Neuronal stem cell (in vitro differentiated cells): ENCODE measurements at regions not wholly inside any gene's neighbourhood (a gene's known extent, or its start where the extent isn't known, plus 50 kb on each side); places are given as distances from the start of the nearest gene placed in this dataset.

Experiments
- DNase-seq: peaks from one replicate; pipeline ENCODE4 v3.0.0-alpha.2; 2013; ENCODE audit warnings: low spot score
- H2AFZ ChIP-seq: one replicate; pipeline ENCODE4 v1.6.1; 2013; ENCODE audit warnings: mild to moderate bottlenecking, low read length, inconsistent platforms
- H2AK5ac ChIP-seq: 2 replicates; pipeline ENCODE4 v1.6.1; 2013; ENCODE audit warnings: low read depth, mild to moderate bottlenecking, inconsistent platforms, low read length, moderate library complexity, mixed read lengths
- H2BK120ac ChIP-seq: 2 replicates; pipeline ENCODE4 v1.6.1; 2013; ENCODE audit warnings: low read depth, mild to moderate bottlenecking, inconsistent platforms, low read length, moderate library complexity, mixed read lengths
- H2BK12ac ChIP-seq: one replicate; pipeline ENCODE4 v1.6.1; 2013; ENCODE audit warnings: low read length, inconsistent platforms
- H2BK15ac ChIP-seq: 2 replicates; pipeline ENCODE4 v1.6.1; 2013; ENCODE audit warnings: mild to moderate bottlenecking, low read length, inconsistent platforms, mixed read lengths
- H2BK5ac ChIP-seq: one replicate; pipeline ENCODE4 v1.6.1; 2013; ENCODE audit warnings: inconsistent platforms, mild to moderate bottlenecking, low read length, moderate library complexity
- H3K14ac ChIP-seq: one replicate; pipeline ENCODE4 v1.6.1; 2013; ENCODE audit warnings: low read length, inconsistent platforms
- H3K18ac ChIP-seq: 2 replicates; pipeline ENCODE4 v1.6.1; 2013; ENCODE audit warnings: low read length, inconsistent platforms
- H3K23ac ChIP-seq: 2 replicates; pipeline ENCODE4 v1.6.1; 2013; ENCODE audit warnings: low read depth, mild to moderate bottlenecking, mixed read lengths, low read length, inconsistent platforms; ENCODE audit not compliant: poor library complexity
- H3K27ac ChIP-seq: replicated peaks from 3 replicates; pipeline ENCODE4 v1.5.1; 2013; ENCODE audit warnings: low read length, inconsistent platforms
- H3K27me3 ChIP-seq, 3 experiments: 2 replicates each; pipeline ENCODE4 v1.6.1; 2013; ENCODE audit warnings: low read length in 3 of 3, mild to moderate bottlenecking in 2 of 3, inconsistent platforms in 1 of 3, low read depth in 1 of 3, mixed read lengths in 1 of 3, moderate library complexity in 1 of 3; ENCODE audit not compliant: control insufficient read depth in 3 of 3, insufficient read depth in 3 of 3
- H3K36me3 ChIP-seq, 2 donors: replicated peaks in 1 of 2; 2 replicates each; pipeline ENCODE4 v1.6.1; 2013; ENCODE audit warnings: low read length in 2 of 2; ENCODE audit not compliant: control insufficient read depth in 2 of 2, insufficient read depth in 2 of 2
- H3K4ac ChIP-seq: 2 replicates; pipeline ENCODE4 v1.6.1; 2013; ENCODE audit warnings: inconsistent platforms, mild to moderate bottlenecking, low read length, moderate library complexity
- H3K4me1 ChIP-seq, 2 donors: 1 replicate in 1 of 2; 2 replicates in 1 of 2; pipeline ENCODE4 v1.6.1; 2013; ENCODE audit warnings: low read length in 2 of 2, low read depth in 1 of 2; ENCODE audit not compliant: control insufficient read depth in 2 of 2, insufficient read depth in 1 of 2
- H3K4me2 ChIP-seq: one replicate; pipeline ENCODE4 v1.6.1; 2013; ENCODE audit warnings: mild to moderate bottlenecking, low read length, inconsistent platforms; ENCODE audit not compliant: insufficient read depth, poor library complexity, severe bottlenecking
- H3K4me3 ChIP-seq, 2 donors: 2 replicates each; pipeline ENCODE4 v1.5.1; 2013; ENCODE audit warnings: low read length in 2 of 2, mild to moderate bottlenecking in 2 of 2, inconsistent platforms in 1 of 2, moderate library complexity in 1 of 2
- H3K79me1 ChIP-seq: one replicate; pipeline ENCODE4 v1.6.1; 2013; ENCODE audit warnings: low read depth, mild to moderate bottlenecking, inconsistent platforms, low read length, moderate library complexity
- H3K9ac ChIP-seq: one replicate; pipeline ENCODE4 v1.6.1; 2013; ENCODE audit warnings: mild to moderate bottlenecking, low read depth, low read length, inconsistent platforms; ENCODE audit not compliant: poor library complexity
- H3K9me3 ChIP-seq, 2 donors: replicated peaks in 1 of 2; 2 replicates each; pipeline versions ENCODE3 to v1.6.1; 2013; ENCODE audit warnings: low read length in 2 of 2, mild to moderate bottlenecking in 2 of 2, inconsistent platforms in 1 of 2, low read depth in 1 of 2, mixed read lengths in 1 of 2, moderate library complexity in 1 of 2; ENCODE audit not compliant: control insufficient read depth in 2 of 2, insufficient read depth in 1 of 2
- H4K8ac ChIP-seq: one replicate; pipeline ENCODE4 v1.6.1; 2013; ENCODE audit warnings: low read depth, mild to moderate bottlenecking, inconsistent platforms, low read length, moderate library complexity
- H4K91ac ChIP-seq: one replicate; pipeline ENCODE4 v1.6.1; 2013; ENCODE audit warnings: low read length, low read depth, mild to moderate bottlenecking, inconsistent platforms; ENCODE audit not compliant: poor library complexity
- WGBS, 2 donors: extraction: QIAGEN DNeasy Blood & Tissue Kit; methylation state at CpG; one replicate each; pipeline ENCODE4 v1.1.7; 2013; ENCODE audit warnings: missing lambda C conversion rate in 2 of 2, mixed read lengths in 1 of 2; ENCODE audit not compliant: insufficient read length in 2 of 2, insufficient replicate concordance in 1 of 2; ENCODE audit errors: extremely low coverage in 2 of 2; 5-methylcytosine and 5-hydroxymethylcytosine counted together

DNA sequence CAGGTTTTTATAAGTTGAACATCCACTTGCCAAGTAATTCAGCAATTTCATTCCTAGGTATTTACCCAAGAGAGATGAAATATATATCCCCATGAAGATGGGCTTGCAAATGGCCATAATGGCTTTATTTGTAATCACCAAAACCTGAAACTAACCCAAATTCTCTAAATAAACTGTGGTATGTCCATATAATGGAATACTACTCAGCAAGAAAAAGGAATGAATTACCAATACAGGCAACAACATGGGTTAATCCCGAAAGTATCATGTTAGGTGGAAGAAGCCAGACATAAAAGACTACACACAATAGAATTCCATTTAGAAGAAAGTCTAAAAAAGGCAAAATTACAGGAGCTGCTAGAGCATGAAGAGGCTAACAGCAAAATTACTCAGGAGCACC lies 101.4 kb upstream of the PPP2R2D start:
- peaks cover 2 to 10% of the 10 kb centered on the region in 2 donors for H3K9me3 ChIP-seq
- H2BK15ac ChIP-seq, result no peak overlapping the region
- no peak for DNase-seq
- no peak overlapping the region for H3K4me3 ChIP-seq
- H3K4me1 ChIP-seq, result no peaks in the 10 kb centered on the region
- H2BK120ac ChIP-seq, result no peak overlapping the region
- no peak overlapping the region for H2BK12ac ChIP-seq
- H3K9ac ChIP-seq, result no peak overlapping the region
- H3K27ac ChIP-seq, result no peak overlapping the region
- H4K91ac ChIP-seq, result no peak overlapping the region
- no peak overlapping the region for H2AK5ac ChIP-seq
- H2AFZ ChIP-seq, result no peak overlapping the region
- no peak overlapping the region for H3K4me2 ChIP-seq
- no peaks in the 10 kb centered on the region for H3K36me3 ChIP-seq
- no peak overlapping the region for H3K4ac ChIP-seq
- no CpG with 5 or more reads among the region's 1 CpG for WGBS, 2 donors
- no peak overlapping the region for H3K14ac ChIP-seq
- H4K8ac ChIP-seq, result no peak overlapping the region
- H2BK5ac ChIP-seq, result no peak overlapping the region
- no peaks in the 10 kb centered on the region for H3K79me1 ChIP-seq
- peaks cover 0 to 11% (median 0%) of the 10 kb centered on the region in 3 experiments for H3K27me3 ChIP-seq
- H3K23ac ChIP-seq, result no peak overlapping the region
- H3K18ac ChIP-seq, result no peak overlapping the region

- Histone ChIP-seq H3K4ac (no peak overlapping the region), H3K18ac (no peak overlapping the region), H4K8ac (no peak overlapping the region), H4K91ac (no peak overlapping the region), H3K9ac (no peak overlapping the region), H3K4me3 (no peak overlapping the region), H3K27ac (no peak overlapping the region), H2BK15ac (no peak overlapping the region), H3K4me2 (no peak overlapping the region), H3K23ac (no peak overlapping the region), H2AFZ (no peak overlapping the region), H2BK12ac (no peak overlapping the region), H3K4me1 (no peaks in the 10 kb centered on the region), H3K9me3 (peaks cover 2 to 10% of the 10 kb centered on the region in 2 donors), H3K36me3 (no peaks in the 10 kb centered on the region), H2BK120ac (no peak overlapping the region), H3K27me3 (peaks cover 0 to 15% (median 0%) of the 10 kb centered on the region in 3 experiments), H3K79me1 (no peaks in the 10 kb centered on the region), H3K14ac (no peak overlapping the region), H2AK5ac (peak overlapping the region; percentile 51), H2BK5ac (no peak overlapping the region)
- WGBS, 2 donors, result no CpG with 5 or more reads among the region's 16 CpGs
- DNase-seq, result no peak
Observed at GRCh38 chr10:131802156-131802915, 98.5 kb upstream of the PPP2R2D start.

GRCh38 chr10:131802996-131803395 lies 97.8 kb upstream of the PPP2R2D start:
- Histone ChIP-seq H2AK5ac (no peak overlapping the region), H3K4ac (no peak overlapping the region), H2BK120ac (no peak overlapping the region), H2BK12ac (no peak overlapping the region), H4K91ac (no peak overlapping the region), H2AFZ (no peak overlapping the region), H3K4me3 (no peak overlapping the region), H3K4me2 (no peak overlapping the region), H3K9me3 (peaks cover 1 to 10% of the 10 kb centered on the region in 2 donors), H3K14ac (no peak overlapping the region), H3K9ac (no peak overlapping the region), H3K79me1 (no peaks in the 10 kb centered on the region), H3K4me1 (no peaks in the 10 kb centered on the region), H3K23ac (no peak overlapping the region), H3K27ac (no peak overlapping the region), H3K18ac (no peak overlapping the region), H4K8ac (no peak overlapping the region), H2BK15ac (no peak overlapping the region), H3K27me3 (peaks cover 0 to 15% (median 0%) of the 10 kb centered on the region in 3 experiments), H2BK5ac (no peak overlapping the region), H3K36me3 (no peaks in the 10 kb centered on the region)
- no peak for DNase-seq
- no CpG with 5 or more reads among the region's 13 CpGs for WGBS, 2 donors

- whole genome bisulfite sequencing, 2 donors, result no CpG with 5 or more reads among the region's 9 CpGs
Observed at GRCh38 chr10:131803860-131804425, 96.9 kb upstream of the PPP2R2D start.

More at GRCh38 chr10:131803860-131804425, 96.9 kb upstream of the PPP2R2D start:
- peak overlapping the region; percentile 63 for H3K18ac ChIP-seq
- DNase-seq, result no peak
- H2AK5ac ChIP-seq, result no peak overlapping the region
- peaks cover 0 to 10% of the 10 kb centered on the region in 2 donors for H3K9me3 ChIP-seq
- no peaks in the 10 kb centered on the region for H3K79me1 ChIP-seq
- H4K8ac ChIP-seq, result no peak overlapping the region
- H2BK120ac ChIP-seq, result no peak overlapping the region
- H3K27ac ChIP-seq, result no peak overlapping the region
- H4K91ac ChIP-seq, result no peak overlapping the region
- no peak overlapping the region for H3K4ac ChIP-seq
- H3K14ac ChIP-seq, result no peak overlapping the region
- no peak overlapping the region for H3K9ac ChIP-seq
- no peak overlapping the region for H2BK15ac ChIP-seq
- H3K4me2 ChIP-seq, result no peak overlapping the region
- H2BK12ac ChIP-seq, result no peak overlapping the region
- no peak overlapping the region for H2AFZ ChIP-seq
- H3K27me3 ChIP-seq, result peaks cover 0 to 15% (median 0%) of the 10 kb centered on the region in 3 experiments
- no peaks in the 10 kb centered on the region for H3K4me1 ChIP-seq
- H2BK5ac ChIP-seq, result no peak overlapping the region
- H3K4me3 ChIP-seq, result no peak overlapping the region
- no peak overlapping the region for H3K23ac ChIP-seq
- no peaks in the 10 kb centered on the region for H3K36me3 ChIP-seq
